WTC11 (cell line): ENCODE measurements at regions not wholly inside any gene's neighbourhood (a gene's known extent, or its start where the extent isn't known, plus 50 kb on each side); places are given as distances from the start of the nearest gene placed in this dataset.

ENCODE experiments used
- ATF1 ChIP-seq: sonication (generic); formaldehyde crosslinking; IDR thresholded peaks from 2 replicates; pipeline ENCODE4 v1.8.1; 2023; ENCODE audit warnings: mild to moderate bottlenecking, moderate library complexity, missing genetic modification reagents
- ATF3 ChIP-seq: sonication (generic); formaldehyde crosslinking; conservative IDR thresholded peaks from 2 replicates; pipeline ENCODE4 v1.8.1; 2022; ENCODE audit warnings: mild to moderate bottlenecking, missing genetic modification reagents
- CTCF ChIP-seq: fragments of 200-600 bp; IDR thresholded peaks from 2 replicates; pipeline ENCODE4 v1.8.0; 2022; ENCODE audit warnings: antibody characterized with exemption
- ELF4 ChIP-seq: sonication (generic); formaldehyde crosslinking; IDR thresholded peaks from 2 replicates; pipeline ENCODE4 v1.8.1; 2022; ENCODE audit warnings: low read depth, mild to moderate bottlenecking, moderate library complexity, missing genetic modification reagents
- FOXP4 ChIP-seq: sonication (generic); formaldehyde crosslinking; IDR thresholded peaks from 2 replicates; pipeline ENCODE4 v1.8.0; 2022; ENCODE audit warnings: mild to moderate bottlenecking, missing genetic modification reagents
- GTF2I ChIP-seq: fragments of 250-450 bp; sonication (Bioruptor Pico); conservative IDR thresholded peaks from 2 replicates; pipeline ENCODE4 v1.4.0; 2021; ENCODE audit warnings: mild to moderate bottlenecking
- JUN ChIP-seq: sonication (generic); formaldehyde crosslinking; IDR thresholded peaks from 2 replicates; pipeline ENCODE4 v1.8.0; 2023; ENCODE audit warnings: mild to moderate bottlenecking, missing genetic modification reagents
- KAT7 ChIP-seq: sonication (generic); formaldehyde crosslinking; IDR thresholded peaks from 2 replicates; pipeline ENCODE4 v1.8.1; 2023; ENCODE audit warnings: missing genetic modification reagents, mild to moderate bottlenecking, borderline replicate concordance
- MAX ChIP-seq: sonication (generic); formaldehyde crosslinking; IDR thresholded peaks from 2 replicates; pipeline ENCODE4 v1.8.0; 2022; ENCODE audit warnings: mild to moderate bottlenecking, missing genetic modification reagents
- MXD4 ChIP-seq: fragments of 250-450 bp; sonication (Bioruptor Pico); IDR thresholded peaks from 2 replicates; pipeline ENCODE4 v1.8.0; 2021; ENCODE audit warnings: mild to moderate bottlenecking, moderate library complexity, borderline replicate concordance
- NR3C1 ChIP-seq: sonication (generic); formaldehyde crosslinking; conservative IDR thresholded peaks from 2 replicates; pipeline ENCODE4 v1.8.1; 2023; ENCODE audit warnings: low read depth, mild to moderate bottlenecking, missing genetic modification reagents
- SP1 ChIP-seq: sonication (generic); formaldehyde crosslinking; conservative IDR thresholded peaks from 2 replicates; pipeline ENCODE4 v1.8.1; 2022; ENCODE audit warnings: missing genetic modification reagents
- TEAD1 ChIP-seq: sonication (generic); formaldehyde crosslinking; IDR thresholded peaks from 2 replicates; pipeline ENCODE4 v1.8.0; 2022; ENCODE audit warnings: mild to moderate bottlenecking, missing genetic modification reagents
- TF ChIP-seq, protein P1 (sequence below): sonication (generic); formaldehyde crosslinking; IDR thresholded peaks from 2 replicates; pipeline ENCODE4 v1.8.0; 2023; ENCODE audit warnings: missing genetic modification reagents, mild to moderate bottlenecking, borderline replicate concordance

GRCh38 chr2:153626676-153627075 lies 148.1 kb upstream of the RPRM start:
- TF ChIP-seq CTCF, result no peak
- TF ChIP-seq ATF1, result no peak
- no peak for TF ChIP-seq JUN (CRISPR knock-in tag)
- no peak for TF ChIP-seq SP1 (CRISPR knock-in tag)
- TF ChIP-seq ATF3, result no peak
- TF ChIP-seq MXD4 (CRISPR knock-in tag), result no peak
- no peak for TF ChIP-seq FOXP4 (CRISPR knock-in tag)
- no peak for TF ChIP-seq NR3C1
- TF ChIP-seq GTF2I (CRISPR knock-in tag), result no peak
- no peak for TF ChIP-seq KAT7 (CRISPR knock-in tag)
- no peak for TF ChIP-seq ELF4 (CRISPR knock-in tag)
- no peak for TF ChIP-seq MAX (CRISPR knock-in tag)
- no peak for TF ChIP-seq TEAD1
- TF ChIP-seq, protein P1, sequence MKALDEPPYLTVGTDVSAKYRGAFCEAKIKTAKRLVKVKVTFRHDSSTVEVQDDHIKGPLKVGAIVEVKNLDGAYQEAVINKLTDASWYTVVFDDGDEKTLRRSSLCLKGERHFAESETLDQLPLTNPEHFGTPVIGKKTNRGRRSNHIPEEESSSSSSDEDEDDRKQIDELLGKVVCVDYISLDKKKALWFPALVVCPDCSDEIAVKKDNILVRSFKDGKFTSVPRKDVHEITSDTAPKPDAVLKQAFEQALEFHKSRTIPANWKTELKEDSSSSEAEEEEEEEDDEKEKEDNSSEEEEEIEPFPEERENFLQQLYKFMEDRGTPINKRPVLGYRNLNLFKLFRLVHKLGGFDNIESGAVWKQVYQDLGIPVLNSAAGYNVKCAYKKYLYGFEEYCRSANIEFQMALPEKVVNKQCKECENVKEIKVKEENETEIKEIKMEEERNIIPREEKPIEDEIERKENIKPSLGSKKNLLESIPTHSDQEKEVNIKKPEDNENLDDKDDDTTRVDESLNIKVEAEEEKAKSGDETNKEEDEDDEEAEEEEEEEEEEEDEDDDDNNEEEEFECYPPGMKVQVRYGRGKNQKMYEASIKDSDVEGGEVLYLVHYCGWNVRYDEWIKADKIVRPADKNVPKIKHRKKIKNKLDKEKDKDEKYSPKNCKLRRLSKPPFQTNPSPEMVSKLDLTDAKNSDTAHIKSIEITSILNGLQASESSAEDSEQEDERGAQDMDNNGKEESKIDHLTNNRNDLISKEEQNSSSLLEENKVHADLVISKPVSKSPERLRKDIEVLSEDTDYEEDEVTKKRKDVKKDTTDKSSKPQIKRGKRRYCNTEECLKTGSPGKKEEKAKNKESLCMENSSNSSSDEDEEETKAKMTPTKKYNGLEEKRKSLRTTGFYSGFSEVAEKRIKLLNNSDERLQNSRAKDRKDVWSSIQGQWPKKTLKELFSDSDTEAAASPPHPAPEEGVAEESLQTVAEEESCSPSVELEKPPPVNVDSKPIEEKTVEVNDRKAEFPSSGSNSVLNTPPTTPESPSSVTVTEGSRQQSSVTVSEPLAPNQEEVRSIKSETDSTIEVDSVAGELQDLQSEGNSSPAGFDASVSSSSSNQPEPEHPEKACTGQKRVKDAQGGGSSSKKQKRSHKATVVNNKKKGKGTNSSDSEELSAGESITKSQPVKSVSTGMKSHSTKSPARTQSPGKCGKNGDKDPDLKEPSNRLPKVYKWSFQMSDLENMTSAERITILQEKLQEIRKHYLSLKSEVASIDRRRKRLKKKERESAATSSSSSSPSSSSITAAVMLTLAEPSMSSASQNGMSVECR (CRISPR knock-in tag), result no peak
